ENCODE measurements at regions not wholly inside any gene's neighbourhood (a gene's known extent, or its start where the extent isn't known, plus 50 kb on each side); places are given as distances from the start of the nearest gene placed in this dataset.

GRCh38 chr3:166526881-166527280 lies 689.7 kb upstream of the BCHE start:
- H3K4me1 ChIP-seq (ENCODE audit: control insufficient read depth, low read length) = no peaks in the 10 kb centered on the region
- H3K9me3 ChIP-seq (ENCODE audit: control insufficient read depth, insufficient read depth, low read length) = peaks cover 9% of the 10 kb centered on the region
- no peaks in the 10 kb centered on the region for H3F3A ChIP-seq (ENCODE audit: control insufficient read depth, insufficient read depth)
- H4K20me1 ChIP-seq (ENCODE audit: control insufficient read depth, insufficient read depth, low read depth, low read length) = no peaks in the 10 kb centered on the region
- no peak overlapping the region for H3K4me2 ChIP-seq (ENCODE audit: low read length)
- no peak overlapping the region for H3K27ac ChIP-seq (ENCODE audit: low read depth, low read length)
- no peaks in the 10 kb centered on the region for H3K36me3 ChIP-seq (ENCODE audit: control insufficient read depth, low read length)
- no peak overlapping the region for H3K4me3 ChIP-seq (ENCODE audit: low read length)
- H3K27me3 ChIP-seq (ENCODE audit: control insufficient read depth, low read length) = no peaks in the 10 kb centered on the region
- TF ChIP-seq EZH2phosphoT487 (IDR thresholded peaks at IDR 0.05; ENCODE audit: borderline replicate concordance, low read length) (no peak), CTCF (IDR thresholded peaks at IDR 0.05; ENCODE audit: low read depth, low read length, poor library complexity, severe bottlenecking) (no peak)
- H3K79me2 ChIP-seq (ENCODE audit: control insufficient read depth, low read length) = no peaks in the 10 kb centered on the region
- H3K9me2 ChIP-seq (replicated peaks; ENCODE audit: control insufficient read depth, low read length) = no peaks in the 10 kb centered on the region

GRCh38 chr3:166522017-166522416 lies 684.8 kb upstream of the BCHE start:
- no peak for TF ChIP-seq EZH2phosphoT487 (IDR thresholded peaks at IDR 0.05; ENCODE audit: borderline replicate concordance, low read length)
- no peak for TF ChIP-seq CTCF (IDR thresholded peaks at IDR 0.05; ENCODE audit: low read depth, low read length, poor library complexity, severe bottlenecking)
- Histone ChIP-seq H3K9me2 (replicated peaks; ENCODE audit: control insufficient read depth, low read length) (no peaks in the 10 kb centered on the region), H3K9me3 (ENCODE audit: control insufficient read depth, insufficient read depth, low read length) (no peaks in the 10 kb centered on the region), H3K4me2 (ENCODE audit: low read length) (no peak overlapping the region), H3K27ac (ENCODE audit: low read depth, low read length) (no peak overlapping the region), H3K4me3 (ENCODE audit: low read length) (no peak overlapping the region), H3K4me1 (ENCODE audit: control insufficient read depth, low read length) (no peaks in the 10 kb centered on the region), H4K20me1 (ENCODE audit: control insufficient read depth, insufficient read depth, low read depth, low read length) (no peaks in the 10 kb centered on the region), H3K27me3 (ENCODE audit: control insufficient read depth, low read length) (no peaks in the 10 kb centered on the region), H3K79me2 (ENCODE audit: control insufficient read depth, low read length) (no peaks in the 10 kb centered on the region), H3K36me3 (ENCODE audit: control insufficient read depth, low read length) (no peaks in the 10 kb centered on the region), H3F3A (ENCODE audit: control insufficient read depth, insufficient read depth) (no peaks in the 10 kb centered on the region)

GRCh38 chr3:166519443-166519842 lies 682.2 kb upstream of the BCHE start:
- TF ChIP-seq EZH2phosphoT487 (IDR thresholded peaks at IDR 0.05; ENCODE audit: borderline replicate concordance, low read length) (no peak), CTCF (IDR thresholded peaks at IDR 0.05; ENCODE audit: low read depth, low read length, poor library complexity, severe bottlenecking) (no peak)
- H3K27ac ChIP-seq (ENCODE audit: low read depth, low read length) = no peak overlapping the region
- H4K20me1 ChIP-seq (ENCODE audit: control insufficient read depth, insufficient read depth, low read depth, low read length) = no peaks in the 10 kb centered on the region
- H3K27me3 ChIP-seq (ENCODE audit: control insufficient read depth, low read length) = no peaks in the 10 kb centered on the region
- no peak overlapping the region for H3K4me3 ChIP-seq (ENCODE audit: low read length)
- no peaks in the 10 kb centered on the region for H3K79me2 ChIP-seq (ENCODE audit: control insufficient read depth, low read length)
- H3K4me2 ChIP-seq (ENCODE audit: low read length) = no peak overlapping the region
- no peaks in the 10 kb centered on the region for H3K4me1 ChIP-seq (ENCODE audit: control insufficient read depth, low read length)
- H3K36me3 ChIP-seq (ENCODE audit: control insufficient read depth, low read length) = no peaks in the 10 kb centered on the region
- no peaks in the 10 kb centered on the region for H3F3A ChIP-seq (ENCODE audit: control insufficient read depth, insufficient read depth)
- no peaks in the 10 kb centered on the region for H3K9me2 ChIP-seq (replicated peaks; ENCODE audit: control insufficient read depth, low read length)
- no peaks in the 10 kb centered on the region for H3K9me3 ChIP-seq (ENCODE audit: control insufficient read depth, insufficient read depth, low read length)

- no peaks in the 10 kb centered on the region for H4K20me1 ChIP-seq (ENCODE audit: control insufficient read depth, insufficient read depth, low read depth, low read length)
- H3K9me3 ChIP-seq (ENCODE audit: control insufficient read depth, insufficient read depth, low read length) = no peaks in the 10 kb centered on the region
- H3K36me3 ChIP-seq (ENCODE audit: control insufficient read depth, low read length) = no peaks in the 10 kb centered on the region
- no peaks in the 10 kb centered on the region for H3K9me2 ChIP-seq (replicated peaks; ENCODE audit: control insufficient read depth, low read length)
- TF ChIP-seq CTCF (IDR thresholded peaks at IDR 0.05; ENCODE audit: low read depth, low read length, poor library complexity, severe bottlenecking) (no peak), EZH2phosphoT487 (IDR thresholded peaks at IDR 0.05; ENCODE audit: borderline replicate concordance, low read length) (no peak)
- no peaks in the 10 kb centered on the region for H3K79me2 ChIP-seq (ENCODE audit: control insufficient read depth, low read length)
- no peaks in the 10 kb centered on the region for H3K4me1 ChIP-seq (ENCODE audit: control insufficient read depth, low read length)
- H3F3A ChIP-seq (ENCODE audit: control insufficient read depth, insufficient read depth) = no peaks in the 10 kb centered on the region
- H3K4me2 ChIP-seq (ENCODE audit: low read length) = no peak overlapping the region
- no peaks in the 10 kb centered on the region for H3K27me3 ChIP-seq (ENCODE audit: control insufficient read depth, low read length)
- no peak overlapping the region for H3K4me3 ChIP-seq (ENCODE audit: low read length)
- H3K27ac ChIP-seq (ENCODE audit: low read depth, low read length) = no peak overlapping the region
Measured at GRCh38 chr3:166518040-166518439, 680.8 kb upstream of the BCHE start.
